ENCODE measurements at regions not wholly inside any gene's neighbourhood (a gene's known extent, or its start where the extent isn't known, plus 50 kb on each side); places are given as distances from the start of the nearest gene placed in this dataset.

DNA sequence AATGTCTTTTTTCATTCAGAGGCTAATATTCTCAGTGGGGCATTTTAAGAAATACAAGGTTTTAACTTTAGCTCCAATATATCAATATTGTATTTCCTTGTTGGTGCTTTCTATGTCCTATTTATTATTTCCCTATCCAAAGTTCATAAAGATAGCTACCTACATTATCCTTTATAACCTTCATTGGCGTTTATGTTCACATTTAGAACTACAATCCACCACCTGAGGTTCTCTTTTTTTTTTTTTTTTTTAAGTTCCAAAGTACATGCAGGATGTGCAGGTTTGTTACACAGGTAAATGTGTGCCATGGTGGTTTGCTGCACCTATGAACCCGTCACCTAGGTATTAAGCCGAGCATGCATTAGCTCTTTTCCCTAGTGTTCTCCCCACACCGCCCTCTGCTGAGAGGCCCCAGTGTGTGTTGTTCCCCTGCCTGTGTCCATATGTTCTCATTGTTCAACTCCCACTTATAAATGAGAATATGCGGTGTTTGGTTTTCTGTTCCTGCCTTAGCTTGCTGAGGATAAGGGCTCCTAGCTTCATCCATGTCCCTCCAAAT, 694.6 kb downstream of the SUCLG1 start:
- no peaks in the 10 kb centered on the region for H3K4me1 Mint-ChIP-seq
- peaks cover 4 to 61% (median 23%) of the 10 kb centered on the region in 11 donors for H3K9me3 Mint-ChIP-seq
- ChIA-PET POLR2A (no interaction called here), CTCF (no interaction called here)
- Histone ChIP-seq H3K27me3 (ENCODE audit: control insufficient read depth in 2 of 2, insufficient read depth in 2 of 2, low read length in 2 of 2) (no peaks in the 10 kb centered on the region), H3K27ac (ENCODE audit: low read depth, low read length) (no peak overlapping the region), H3K4me3 (ENCODE audit: low read length) (no peak overlapping the region), H3K4me1 (ENCODE audit: control insufficient read depth in 2 of 2, insufficient read depth in 2 of 2, low read length in 2 of 2) (no peaks in the 10 kb centered on the region), H3K9me3 (ENCODE audit: control insufficient read depth in 2 of 3, low read length in 3 of 3) (peaks cover 0 to 10% (median 0%) of the 10 kb centered on the region in 3 experiments), H3K36me3 (ENCODE audit: control insufficient read depth in 2 of 3, insufficient read depth in 3 of 3, low read length in 3 of 3) (no peaks in the 10 kb centered on the region)
- no peak for ATAC-seq
- no peak overlapping the region for H3K4me3 Mint-ChIP-seq
- H3K36me3 Mint-ChIP-seq = no peaks in the 10 kb centered on the region
- no peak overlapping the region for H3K27ac Mint-ChIP-seq
- intact Hi-C loops (cut with micrococcal nuclease) = no loop called here
- H3K27me3 Mint-ChIP-seq = peaks cover 0 to 6% (median 0%) of the 10 kb centered on the region in 5 donors
- no peak for DNase-seq

DNA sequence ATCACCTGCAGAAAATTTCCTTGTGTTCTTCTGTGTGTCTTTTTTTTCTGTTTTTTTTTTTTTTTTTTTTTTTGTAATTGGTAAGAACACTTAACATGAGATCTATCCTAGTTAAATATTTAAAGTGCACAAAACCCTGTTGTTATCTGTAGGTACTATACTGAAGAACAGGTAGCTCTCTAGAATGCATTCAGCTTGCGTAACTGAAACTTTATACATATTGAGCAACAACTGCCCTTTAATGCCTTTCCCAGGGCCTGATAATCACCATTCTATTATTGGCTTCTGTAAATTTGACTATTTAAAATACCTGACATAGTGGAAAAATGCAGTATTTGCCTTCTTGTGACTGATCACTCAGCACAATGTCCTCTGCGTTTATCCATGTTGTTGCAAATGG, 701.8 kb downstream of the SUCLG1 start:
- H3K9me3 ChIP-seq (ENCODE audit: control insufficient read depth in 2 of 3, low read length in 3 of 3) = peaks cover 0 to 8% (median 0%) of the 10 kb centered on the region in 3 experiments
- intact Hi-C loops (cut with micrococcal nuclease) = no loop called here
- peaks cover 0 to 30% (median 15%) of the 10 kb centered on the region in 11 donors for H3K9me3 Mint-ChIP-seq
- no peak overlapping the region for H3K4me3 Mint-ChIP-seq
- no peaks in the 10 kb centered on the region for H3K36me3 Mint-ChIP-seq
- no peak overlapping the region for H3K4me3 ChIP-seq (ENCODE audit: low read length)
- no peak overlapping the region for H3K27ac ChIP-seq (ENCODE audit: low read depth, low read length)
- DNase-seq (no peak), ATAC-seq (no peak)
- no peaks in the 10 kb centered on the region for H3K27me3 Mint-ChIP-seq
- ChIA-PET POLR2A (no interaction called here), CTCF (no interaction called here)
- H3K4me1 ChIP-seq (ENCODE audit: control insufficient read depth in 2 of 2, insufficient read depth in 2 of 2, low read length in 2 of 2) = no peaks in the 10 kb centered on the region
- H3K27me3 ChIP-seq (ENCODE audit: control insufficient read depth in 2 of 2, insufficient read depth in 2 of 2, low read length in 2 of 2) = no peaks in the 10 kb centered on the region
- H3K4me1 Mint-ChIP-seq = no peaks in the 10 kb centered on the region
- no peaks in the 10 kb centered on the region for H3K36me3 ChIP-seq (ENCODE audit: control insufficient read depth in 2 of 3, insufficient read depth in 3 of 3, low read length in 3 of 3)
- no peak overlapping the region for H3K27ac Mint-ChIP-seq

DNA sequence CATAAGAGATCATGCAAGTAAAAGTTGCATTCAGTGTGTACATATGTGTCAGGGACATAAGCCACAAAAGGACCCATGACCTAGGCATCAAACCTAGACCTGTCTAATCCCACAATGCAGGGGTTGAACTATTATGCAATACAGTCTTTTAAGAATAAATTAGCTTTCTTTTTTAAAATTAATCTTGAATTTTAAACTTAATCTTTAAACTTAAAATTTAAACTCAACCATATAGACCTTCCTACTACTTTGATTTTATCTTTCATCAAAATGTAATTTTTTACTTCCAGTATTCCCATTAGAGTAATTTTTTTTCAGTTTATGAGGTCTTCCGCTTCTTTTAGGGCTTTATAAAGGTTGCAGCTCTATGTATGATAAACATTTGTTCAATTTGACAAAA, 702.9 kb downstream of the SUCLG1 start:
- H3K27ac ChIP-seq (ENCODE audit: low read depth, low read length) = no peak overlapping the region
- DNase-seq (no peak), ATAC-seq (no peak)
- H3K36me3 ChIP-seq (ENCODE audit: control insufficient read depth in 2 of 3, insufficient read depth in 3 of 3, low read length in 3 of 3) = no peaks in the 10 kb centered on the region
- intact Hi-C loops (cut with micrococcal nuclease) = no loop called here
- Mint-ChIP-seq H3K4me3 (no peak overlapping the region), H3K36me3 (no peaks in the 10 kb centered on the region), H3K27ac (no peak overlapping the region), H3K9me3 (peaks cover 0 to 30% (median 14%) of the 10 kb centered on the region in 11 donors), H3K4me1 (no peaks in the 10 kb centered on the region), H3K27me3 (no peaks in the 10 kb centered on the region)
- POLR2A ChIA-PET = no interaction called here
- no peak overlapping the region for H3K4me3 ChIP-seq (ENCODE audit: low read length)
- H3K9me3 ChIP-seq (ENCODE audit: control insufficient read depth in 2 of 3, low read length in 3 of 3) = peaks cover 0 to 4% (median 0%) of the 10 kb centered on the region in 3 experiments
- no peaks in the 10 kb centered on the region for H3K27me3 ChIP-seq (ENCODE audit: control insufficient read depth in 2 of 2, insufficient read depth in 2 of 2, low read length in 2 of 2)
- CTCF ChIA-PET = no interaction called here
- no peaks in the 10 kb centered on the region for H3K4me1 ChIP-seq (ENCODE audit: control insufficient read depth in 2 of 2, insufficient read depth in 2 of 2, low read length in 2 of 2)

DNA sequence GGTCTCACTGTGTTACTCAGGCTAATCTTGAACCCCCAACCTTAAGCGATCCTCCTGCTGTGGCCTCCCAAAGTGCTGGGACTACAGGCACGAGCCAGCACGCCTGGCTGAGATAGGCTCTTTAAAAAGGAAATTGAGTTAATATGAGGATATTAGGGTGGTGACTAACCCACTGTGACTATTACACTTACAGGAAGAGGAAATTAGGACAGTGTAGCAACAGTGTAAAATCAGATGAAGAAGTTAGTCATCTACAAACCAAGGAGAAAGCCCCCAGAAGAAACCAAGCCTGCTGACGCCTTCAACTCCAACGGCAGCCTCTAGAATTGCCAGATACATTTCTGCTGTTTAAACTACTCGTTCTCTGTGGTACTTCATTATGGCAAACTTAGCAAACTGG, 711.9 kb downstream of the SUCLG1 start:
- intact Hi-C loops (cut with micrococcal nuclease) = no loop called here
- Histone ChIP-seq H3K27me3 (ENCODE audit: control insufficient read depth in 2 of 2, insufficient read depth in 2 of 2, low read length in 2 of 2) (no peaks in the 10 kb centered on the region), H3K4me3 (ENCODE audit: low read length) (no peak overlapping the region), H3K27ac (ENCODE audit: low read depth, low read length) (no peak overlapping the region), H3K9me3 (ENCODE audit: control insufficient read depth in 2 of 3, low read length in 3 of 3) (no peaks in the 10 kb centered on the region), H3K4me1 (ENCODE audit: control insufficient read depth in 2 of 2, insufficient read depth in 2 of 2, low read length in 2 of 2) (no peaks in the 10 kb centered on the region), H3K36me3 (ENCODE audit: control insufficient read depth in 2 of 3, insufficient read depth in 3 of 3, low read length in 3 of 3) (no peaks in the 10 kb centered on the region)
- no peak for ATAC-seq
- ChIA-PET CTCF (no interaction called here), POLR2A (no interaction called here)
- no peaks in the 10 kb centered on the region for H3K36me3 Mint-ChIP-seq
- H3K9me3 Mint-ChIP-seq = peaks cover 0 to 15% (median 5%) of the 10 kb centered on the region in 11 donors
- H3K4me1 Mint-ChIP-seq = no peaks in the 10 kb centered on the region
- no peak overlapping the region for H3K4me3 Mint-ChIP-seq
- DNase-seq = no peak
- H3K27ac Mint-ChIP-seq = no peak overlapping the region
- no peaks in the 10 kb centered on the region for H3K27me3 Mint-ChIP-seq

DNA sequence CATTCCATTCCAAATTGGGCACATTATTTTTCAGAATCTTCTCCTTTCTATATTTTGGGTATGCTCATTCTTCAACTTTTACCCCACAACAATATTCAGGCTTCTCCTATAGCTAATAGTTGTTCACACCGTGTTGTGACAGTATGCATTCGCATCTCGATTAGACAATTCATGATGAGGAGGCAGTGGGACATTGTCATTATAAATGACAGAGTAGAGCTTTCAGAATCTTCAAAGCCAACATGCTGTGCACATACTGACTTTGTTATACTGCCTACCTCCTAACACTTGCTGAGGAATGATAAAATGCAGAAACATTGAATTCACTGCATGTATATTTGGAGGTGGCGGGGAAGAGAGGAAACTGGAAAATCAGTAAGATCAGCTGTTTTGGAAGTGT, 714.2 kb downstream of the SUCLG1 start:
- Mint-ChIP-seq H3K36me3 (no peaks in the 10 kb centered on the region), H3K4me1 (no peaks in the 10 kb centered on the region), H3K27ac (no peak overlapping the region), H3K27me3 (no peaks in the 10 kb centered on the region), H3K4me3 (no peak overlapping the region), H3K9me3 (peaks cover 0 to 25% (median 11%) of the 10 kb centered on the region in 11 donors)
- peaks cover 0 to 6% (median 0%) of the 10 kb centered on the region in 3 experiments for H3K9me3 ChIP-seq (ENCODE audit: control insufficient read depth in 2 of 3, low read length in 3 of 3)
- POLR2A ChIA-PET = no interaction called here
- no peaks in the 10 kb centered on the region for H3K27me3 ChIP-seq (ENCODE audit: control insufficient read depth in 2 of 2, insufficient read depth in 2 of 2, low read length in 2 of 2)
- ATAC-seq (no peak), DNase-seq (no peak)
- intact Hi-C loops (cut with micrococcal nuclease) = no loop called here
- no peaks in the 10 kb centered on the region for H3K4me1 ChIP-seq (ENCODE audit: control insufficient read depth in 2 of 2, insufficient read depth in 2 of 2, low read length in 2 of 2)
- no peak overlapping the region for H3K27ac ChIP-seq (ENCODE audit: low read depth, low read length)
- CTCF ChIA-PET = no interaction called here
- no peaks in the 10 kb centered on the region for H3K36me3 ChIP-seq (ENCODE audit: control insufficient read depth in 2 of 3, insufficient read depth in 3 of 3, low read length in 3 of 3)
- H3K4me3 ChIP-seq (ENCODE audit: low read length) = no peak overlapping the region

DNA sequence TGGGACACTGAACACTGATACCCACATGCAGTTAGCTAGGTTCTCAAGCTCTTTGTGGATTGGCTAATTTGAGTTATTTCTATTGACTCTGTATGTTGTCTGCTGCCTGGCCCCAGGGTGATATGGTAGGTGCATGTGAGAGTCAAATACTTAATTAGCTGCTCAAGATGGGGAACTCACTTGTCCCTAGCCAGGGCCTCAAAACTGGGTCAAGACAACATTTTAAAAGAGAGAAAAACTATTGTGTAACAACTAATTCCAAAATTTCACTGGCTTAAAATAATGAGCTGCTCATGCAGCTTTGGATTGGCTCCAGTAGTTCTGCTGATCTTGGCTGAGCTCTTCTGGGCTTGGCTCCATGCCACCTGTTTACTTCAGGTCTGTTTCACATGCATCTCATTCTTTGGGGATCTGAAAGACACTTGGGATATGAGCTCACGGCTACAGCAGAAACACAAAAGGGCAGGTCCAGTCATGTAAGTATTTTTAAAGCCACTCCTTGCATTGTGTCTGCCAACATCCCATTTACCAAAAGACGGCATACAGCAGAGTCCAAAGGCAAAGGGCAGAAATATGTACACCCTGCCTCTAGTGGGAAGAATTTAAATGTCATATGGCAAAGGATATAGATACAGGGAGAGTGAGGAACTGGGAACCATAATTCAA, 716.8 kb downstream of the SUCLG1 start:
- ATAC-seq (no peak), DNase-seq (no peak)
- H3K36me3 Mint-ChIP-seq = no peaks in the 10 kb centered on the region
- H3K9me3 ChIP-seq (ENCODE audit: control insufficient read depth in 2 of 3, low read length in 3 of 3) = peaks cover 0 to 6% (median 0%) of the 10 kb centered on the region in 3 experiments
- peaks cover 0 to 29% (median 9%) of the 10 kb centered on the region in 11 donors for H3K9me3 Mint-ChIP-seq
- intact Hi-C loops (cut with micrococcal nuclease) = no loop called here
- ChIA-PET POLR2A (no interaction called here), CTCF (no interaction called here)
- no peak overlapping the region for H3K27ac Mint-ChIP-seq
- H3K27me3 ChIP-seq (ENCODE audit: control insufficient read depth in 2 of 2, insufficient read depth in 2 of 2, low read length in 2 of 2) = no peaks in the 10 kb centered on the region
- no peak overlapping the region for H3K27ac ChIP-seq (ENCODE audit: low read depth, low read length)
- H3K4me3 ChIP-seq (ENCODE audit: low read length) = no peak overlapping the region
- no peaks in the 10 kb centered on the region for H3K4me1 Mint-ChIP-seq
- H3K36me3 ChIP-seq (ENCODE audit: control insufficient read depth in 2 of 3, insufficient read depth in 3 of 3, low read length in 3 of 3) = no peaks in the 10 kb centered on the region
- no peaks in the 10 kb centered on the region for H3K4me1 ChIP-seq (ENCODE audit: control insufficient read depth in 2 of 2, insufficient read depth in 2 of 2, low read length in 2 of 2)
- no peak overlapping the region for H3K4me3 Mint-ChIP-seq
- H3K27me3 Mint-ChIP-seq = no peaks in the 10 kb centered on the region

DNA sequence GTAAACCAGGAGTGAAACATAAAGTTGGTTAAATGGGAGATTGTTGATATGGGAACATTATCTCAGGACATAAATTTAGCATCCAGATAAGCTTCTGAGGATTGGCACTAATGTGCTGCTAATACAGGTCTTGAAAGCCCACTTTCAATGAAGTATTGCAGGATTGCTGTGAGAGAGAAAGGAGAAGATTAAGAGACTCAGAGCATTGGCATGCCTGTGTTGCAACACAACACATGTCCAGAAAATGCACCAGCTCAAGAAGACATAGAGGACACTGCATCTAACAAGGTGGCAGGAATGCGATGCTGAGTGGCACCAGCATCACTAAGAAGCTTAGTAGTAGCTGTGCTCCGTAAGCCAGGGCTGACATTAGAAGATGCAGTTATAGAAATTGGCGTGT, 728.9 kb downstream of the SUCLG1 start:
- H3K27me3 Mint-ChIP-seq = peaks cover 0 to 12% (median 0%) of the 10 kb centered on the region in 5 donors
- H3K36me3 Mint-ChIP-seq = no peaks in the 10 kb centered on the region
- no peaks in the 10 kb centered on the region for H3K36me3 ChIP-seq (ENCODE audit: control insufficient read depth in 2 of 3, insufficient read depth in 3 of 3, low read length in 3 of 3)
- no peak overlapping the region for H3K27ac ChIP-seq (ENCODE audit: low read depth, low read length)
- H3K4me1 Mint-ChIP-seq = peaks cover 0 to 1% (median 0%) of the 10 kb centered on the region in 7 donors
- ChIA-PET POLR2A (no interaction called here), CTCF (no interaction called here)
- intact Hi-C loops (cut with micrococcal nuclease) = no loop called here
- H3K4me3 ChIP-seq (ENCODE audit: low read length) = no peak overlapping the region
- no peak overlapping the region for H3K27ac Mint-ChIP-seq
- DNase-seq = no peak
- H3K9me3 Mint-ChIP-seq = peaks cover 0 to 9% (median 0%) of the 10 kb centered on the region in 11 donors
- no peak for ATAC-seq
- no peak overlapping the region for H3K4me3 Mint-ChIP-seq
- H3K4me1 ChIP-seq (ENCODE audit: control insufficient read depth in 2 of 2, insufficient read depth in 2 of 2, low read length in 2 of 2) = no peaks in the 10 kb centered on the region
- H3K27me3 ChIP-seq (ENCODE audit: control insufficient read depth in 2 of 2, insufficient read depth in 2 of 2, low read length in 2 of 2) = no peaks in the 10 kb centered on the region
- H3K9me3 ChIP-seq (ENCODE audit: control insufficient read depth in 2 of 3, low read length in 3 of 3) = no peaks in the 10 kb centered on the region
